ENCODE measurements at regions not wholly inside any gene's neighbourhood (a gene's known extent, or its start where the extent isn't known, plus 50 kb on each side); places are given as distances from the start of the nearest gene placed in this dataset.

DNA sequence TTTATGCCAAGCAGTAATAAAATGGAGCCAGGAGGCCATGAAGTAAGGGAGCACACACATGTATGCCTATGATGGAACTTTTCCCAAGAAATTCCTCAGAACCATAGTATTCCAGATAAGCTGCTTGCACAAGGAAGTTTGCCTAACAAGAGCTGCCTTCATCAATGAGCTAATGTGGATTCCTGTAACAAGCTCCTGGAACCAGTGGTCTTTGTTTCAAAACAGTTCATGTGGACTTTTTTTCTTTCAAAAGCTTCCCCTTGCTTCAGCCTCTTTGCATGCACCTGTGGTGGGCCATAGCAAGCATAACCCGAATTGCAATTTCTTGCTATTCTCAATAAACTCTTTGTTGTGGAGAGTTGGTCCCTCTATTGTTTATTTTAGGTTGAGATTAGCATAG lies 359.6 kb downstream of the UTRN start:
- no peak for TF ChIP-seq POLR2AphosphoS5 (IDR thresholded peaks at IDR 0.05; ENCODE audit: borderline replicate concordance, low read depth, low read length)
- TF ChIP-seq EZH2 (IDR thresholded peaks at IDR 0.05): no peak
- TF ChIP-seq FOXP2 (optimal IDR thresholded peaks at IDR 0.05; ENCODE audit: control extremely low read depth, extremely low read length, insufficient read depth): no peak

Data from SK-N-MC (cell line).